Right renal cortex interstitium (tissue), 3 donors: ENCODE measurements at regions not wholly inside any gene's neighbourhood (a gene's known extent, or its start where the extent isn't known, plus 50 kb on each side); places are given as distances from the start of the nearest gene placed in this dataset.

Source experiments
- DNase-seq, 3 donors: peaks; one replicate each; pipeline ENCODE4 v3.0.0-alpha.2; 2013; ENCODE audit warnings: low read depth in 3 of 3, low spot score in 2 of 3

GRCh38 chr3:144358191-144358590 lies 386.6 kb downstream of the DIPK2A start:
- DNase-seq: no peak

- no peak for DNase-seq
These were observed 389.4 kb downstream of the DIPK2A start for GRCh38 chr3:144361002-144361401.

- no peak for DNase-seq
These were observed 390.5 kb downstream of the DIPK2A start for GRCh38 chr3:144362126-144362525.

GRCh38 chr3:144363856-144364255 lies 392.2 kb downstream of the DIPK2A start:
- DNase-seq: no peak

- no peak for DNase-seq
These were observed 393.1 kb downstream of the DIPK2A start for GRCh38 chr3:144364737-144365136.

GRCh38 chr3:144369129-144369879 lies 397.7 kb downstream of the DIPK2A start:
- DNase-seq: no peak

GRCh38 chr3:144375088-144375487 lies 403.5 kb downstream of the DIPK2A start:
- DNase-seq: no peak

GRCh38 chr3:144380849-144381248 lies 409.2 kb downstream of the DIPK2A start:
- DNase-seq: no peak

- no peak for DNase-seq
These were observed 410.0 kb downstream of the DIPK2A start for GRCh38 chr3:144381607-144382006.

- DNase-seq: no peak
These were observed 412.8 kb downstream of the DIPK2A start for GRCh38 chr3:144384241-144384979.

- no peak for DNase-seq
These were observed 419.2 kb downstream of the DIPK2A start for GRCh38 chr3:144390786-144391185.

GRCh38 chr3:144391236-144391635 lies 419.6 kb downstream of the DIPK2A start:
- no peak for DNase-seq

GRCh38 chr3:144394032-144394431 lies 422.4 kb downstream of the DIPK2A start:
- DNase-seq: no peak

GRCh38 chr3:144402430-144402829 lies 430.8 kb downstream of the DIPK2A start:
- DNase-seq: no peak

GRCh38 chr3:144403040-144403457 lies 431.4 kb downstream of the DIPK2A start:
- no peak for DNase-seq

GRCh38 chr3:144407335-144407734 lies 435.7 kb downstream of the DIPK2A start:
- no peak for DNase-seq

GRCh38 chr3:144409319-144409718 lies 437.7 kb downstream of the DIPK2A start:
- DNase-seq: no peak

- no peak for DNase-seq
These were observed 441.4 kb downstream of the DIPK2A start for GRCh38 chr3:144413068-144413467.

- no peak for DNase-seq
These were observed 443.9 kb downstream of the DIPK2A start for GRCh38 chr3:144415492-144415891.

GRCh38 chr3:144424606-144425005 lies 453.0 kb downstream of the DIPK2A start:
- no peak for DNase-seq

GRCh38 chr3:144426366-144426765 lies 454.7 kb downstream of the DIPK2A start:
- DNase-seq: no peak

- no peak for DNase-seq
These were observed 455.3 kb downstream of the DIPK2A start for GRCh38 chr3:144426967-144427366.
